Upper lobe of left lung (tissue), 4 donors: ENCODE measurements at regions not wholly inside any gene's neighbourhood (a gene's known extent, or its start where the extent isn't known, plus 50 kb on each side); places are given as distances from the start of the nearest gene placed in this dataset.

ENCODE experiments used
- CTCF ChIP-seq, 6 experiments: fragments of 450-650 bp in 4 of 6; fragments of 200-600 bp in 2 of 6; sonication (generic) in 2 of 6; IDR thresholded peaks; one replicate each; pipeline ENCODE4 v1.5.1; 2016 to 2019; ENCODE audit warnings: antibody characterized with exemption in 6 of 6
- EP300 ChIP-seq, 4 donors: sonication (generic); formaldehyde crosslinking; IDR thresholded peaks; one replicate each; pipeline ENCODE4 v1.5.1; 2017; ENCODE audit warnings: antibody characterized with exemption in 4 of 4, control low read depth in 2 of 4
- POLR2A ChIP-seq, 4 donors: fragments of 450-650 bp; IDR thresholded peaks; one replicate each; pipeline ENCODE4 v1.5.1; 2016 to 2017; ENCODE audit warnings: antibody characterized with exemption in 4 of 4, mild to moderate bottlenecking in 2 of 4
- POLR2AphosphoS5 ChIP-seq, 2 donors: sonication (generic); formaldehyde crosslinking; IDR thresholded peaks; one replicate each; pipeline ENCODE4 v1.5.1; 2017; ENCODE audit warnings: antibody characterized with exemption in 2 of 2

DNA sequence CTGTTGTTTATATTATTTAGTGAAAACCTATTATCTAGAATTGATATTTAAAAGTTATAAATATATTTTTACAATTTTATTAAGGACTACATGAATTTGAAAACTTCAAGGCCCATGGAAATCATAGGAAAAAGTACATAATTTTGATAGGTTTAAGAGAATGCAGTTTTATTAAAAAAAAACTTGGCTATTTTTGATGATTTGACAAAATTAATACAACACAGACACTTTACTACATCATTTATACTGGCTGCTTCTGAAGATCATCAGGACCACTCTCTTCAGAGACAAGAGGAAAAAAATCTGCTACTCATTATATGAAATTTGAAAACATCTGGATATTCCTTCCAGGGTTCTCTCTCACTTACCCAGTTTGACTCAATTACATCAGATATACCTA is 637.7 kb downstream of the BCKDHB start:
- TF ChIP-seq EP300 (IDR thresholded peaks at IDR 0.05) (no peak), CTCF (IDR thresholded peaks at IDR 0.05) (no peak), POLR2AphosphoS5 (IDR thresholded peaks at IDR 0.05) (no peak), POLR2A (IDR thresholded peaks at IDR 0.05) (no peak)
